ENCODE measurements at regions not wholly inside any gene's neighbourhood (a gene's known extent, or its start where the extent isn't known, plus 50 kb on each side); places are given as distances from the start of the nearest gene placed in this dataset.

DNA sequence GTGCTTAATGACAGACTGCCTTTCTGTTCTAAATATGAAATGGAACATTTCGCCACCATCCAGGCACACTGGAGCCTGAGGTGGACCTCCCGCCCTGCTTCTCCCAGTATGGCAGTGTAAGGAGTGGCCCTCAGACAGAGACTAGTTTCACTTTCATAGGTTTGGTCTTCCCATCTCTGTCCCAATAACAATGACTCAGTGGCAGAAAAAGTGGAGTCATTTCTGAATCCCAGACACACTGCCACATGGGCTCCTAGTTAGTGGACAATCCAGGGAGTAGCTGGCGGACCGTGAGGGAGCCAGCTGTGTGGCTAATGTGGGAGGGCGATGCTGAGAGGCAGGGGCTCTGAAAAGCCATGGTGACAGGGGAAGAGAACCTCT lies 95.6 kb upstream of the TSPAN2 start:
- no peak for DNase-seq
- intact Hi-C loops (cut with DNase I), result loop anchor here (10.0 kb wide), 1 partner anchor 70 kb away; no protein-coding TSS in a partner anchor
- peak; percentile 77 for ATAC-seq (ENCODE audit: poor library complexity)

GRCh38 chr1:115184260-115184950 lies 95.1 kb upstream of the TSPAN2 start:
- ATAC-seq (ENCODE audit: poor library complexity), result peak; percentile 88
- no peak for DNase-seq
- intact Hi-C loops (cut with DNase I), result loop anchor here (10.0 kb wide), 1 partner anchor 70 kb away; no protein-coding TSS in a partner anchor

DNA sequence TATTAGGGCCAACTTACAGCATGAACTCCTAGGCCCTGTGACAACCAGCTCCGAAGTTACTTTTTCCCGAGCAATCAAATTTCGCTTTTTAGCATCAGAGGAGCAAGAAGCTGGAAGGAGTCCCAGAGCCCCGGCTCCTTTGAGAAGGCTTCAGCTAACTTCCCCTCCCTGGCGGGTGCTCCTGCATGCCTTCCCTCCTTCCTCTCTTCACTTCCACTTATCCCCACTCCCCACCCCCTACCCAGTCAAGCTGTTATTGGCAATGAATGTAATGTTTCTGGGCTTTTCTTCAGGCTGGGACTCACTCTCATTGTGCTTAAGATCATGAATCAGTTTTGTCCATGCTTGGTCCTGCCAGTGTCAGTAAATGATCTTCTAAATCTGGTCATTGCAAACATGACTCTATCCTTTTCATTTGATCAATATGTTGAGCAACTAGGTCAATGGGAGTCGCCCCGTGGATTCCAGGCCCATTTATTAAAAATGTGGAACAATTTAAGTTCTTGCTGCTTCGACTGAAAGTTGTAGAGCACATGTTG lies 94.5 kb upstream of the TSPAN2 start:
- DNase-seq (peak; percentile 67), ATAC-seq (ENCODE audit: poor library complexity) (no peak)
- intact Hi-C loops (cut with DNase I), result loop anchor here (10.0 kb wide), 1 partner anchor 71 kb away; no protein-coding TSS in a partner anchor

- ATAC-seq (ENCODE audit: poor library complexity), result no peak
- intact Hi-C loops (cut with DNase I), result loop anchor here (10.0 kb wide), 1 partner anchor 72 kb away; no protein-coding TSS in a partner anchor
- no peak for DNase-seq
These were observed 93.9 kb upstream of the TSPAN2 start for GRCh38 chr1:115183158-115183557.

DNA sequence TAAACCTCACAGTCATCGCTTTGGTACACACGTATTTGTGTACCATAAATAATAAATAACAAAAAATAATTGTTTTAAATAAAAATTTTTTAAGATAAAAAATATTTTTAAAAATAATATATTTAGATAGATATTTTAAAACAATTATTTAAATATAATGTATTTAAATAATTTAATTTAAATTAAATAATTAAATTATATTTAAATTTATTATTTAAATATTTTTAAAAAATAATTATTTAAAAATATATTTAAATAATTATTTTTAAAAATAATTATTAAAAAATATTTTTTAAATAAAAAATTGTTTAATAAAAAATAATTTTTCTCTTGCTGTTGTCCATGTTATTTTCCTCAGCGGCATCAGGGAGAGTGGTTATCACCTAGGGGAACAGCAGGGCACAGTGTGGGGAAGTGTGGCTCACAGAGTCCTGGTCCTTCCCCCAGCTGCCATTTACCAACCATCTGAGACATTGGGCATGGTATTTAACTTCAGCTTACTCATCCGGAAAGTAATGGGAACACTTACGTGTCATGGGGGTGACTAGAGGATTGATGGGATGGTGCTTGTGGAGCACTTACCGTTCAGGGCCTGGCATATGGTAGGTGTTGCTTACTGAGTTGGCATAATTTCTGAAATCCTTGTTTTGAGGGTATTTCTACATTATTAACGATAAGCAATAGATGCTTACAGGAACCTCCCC lies 92.9 kb upstream of the TSPAN2 start:
- ATAC-seq (ENCODE audit: poor library complexity), result no peak
- no peak for DNase-seq
- intact Hi-C loops (cut with DNase I), result loop anchor here (10.0 kb wide), 1 partner anchor 73 kb away; no protein-coding TSS in a partner anchor

DNA sequence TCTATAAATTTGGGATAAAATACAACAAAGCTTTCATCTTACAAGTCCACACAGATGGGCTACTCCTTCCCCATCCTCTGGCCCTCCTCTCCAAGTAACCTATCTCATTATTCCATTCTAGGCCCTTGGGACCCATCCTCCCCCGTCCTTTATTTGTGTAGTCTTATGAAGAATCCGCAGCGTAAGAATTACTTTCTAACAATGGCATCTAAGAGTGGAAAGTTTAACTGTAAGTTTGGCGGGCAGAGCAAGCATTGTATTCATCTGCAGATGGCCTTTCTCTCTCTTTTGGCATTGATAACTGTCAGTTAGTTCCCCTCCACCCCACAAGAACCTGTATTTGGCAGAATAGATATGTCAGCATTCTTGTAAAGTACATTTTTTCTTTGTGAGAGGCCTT lies 91.9 kb upstream of the TSPAN2 start:
- DNase-seq, result no peak
- ATAC-seq (ENCODE audit: poor library complexity), result no peak
- intact Hi-C loops (cut with DNase I), result loop anchor here (10.0 kb wide), 1 partner anchor 74 kb away; no protein-coding TSS in a partner anchor

GRCh38 chr1:115179397-115180079 lies 90.2 kb upstream of the TSPAN2 start:
- ATAC-seq (ENCODE audit: poor library complexity) (peak; percentile 89), DNase-seq (peak; percentile 80)
- intact Hi-C loops (cut with DNase I), result loop anchor here (10.0 kb wide), 1 partner anchor 75 kb away; no protein-coding TSS in a partner anchor

DNA sequence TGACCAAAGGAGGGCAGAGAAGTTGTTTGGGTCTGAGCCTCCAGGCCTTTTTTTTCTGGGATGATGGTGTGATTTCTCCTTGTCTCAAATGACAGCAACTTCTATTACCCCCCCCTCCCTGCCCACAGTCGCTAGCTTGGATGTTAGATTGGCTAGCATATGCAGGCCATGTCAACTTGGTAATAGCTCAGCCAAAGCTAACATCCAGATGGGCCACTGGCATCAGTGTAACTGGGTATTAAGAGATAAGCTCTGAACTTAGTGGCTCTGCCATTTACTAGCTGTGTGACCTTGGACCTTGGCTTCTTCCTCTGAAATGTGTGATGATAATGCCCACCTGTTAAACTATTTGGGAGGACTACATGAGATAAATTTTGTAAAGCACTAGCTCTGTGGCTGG lies 86.9 kb upstream of the TSPAN2 start:
- ATAC-seq (ENCODE audit: poor library complexity) (peak; percentile 18), DNase-seq (no peak)
- intact Hi-C loops (cut with DNase I), result no loop called here

GRCh38 chr1:115175596-115175995 lies 86.3 kb upstream of the TSPAN2 start:
- ATAC-seq (ENCODE audit: poor library complexity), result no peak
- intact Hi-C loops (cut with DNase I), result no loop called here
- DNase-seq, result no peak

DNA sequence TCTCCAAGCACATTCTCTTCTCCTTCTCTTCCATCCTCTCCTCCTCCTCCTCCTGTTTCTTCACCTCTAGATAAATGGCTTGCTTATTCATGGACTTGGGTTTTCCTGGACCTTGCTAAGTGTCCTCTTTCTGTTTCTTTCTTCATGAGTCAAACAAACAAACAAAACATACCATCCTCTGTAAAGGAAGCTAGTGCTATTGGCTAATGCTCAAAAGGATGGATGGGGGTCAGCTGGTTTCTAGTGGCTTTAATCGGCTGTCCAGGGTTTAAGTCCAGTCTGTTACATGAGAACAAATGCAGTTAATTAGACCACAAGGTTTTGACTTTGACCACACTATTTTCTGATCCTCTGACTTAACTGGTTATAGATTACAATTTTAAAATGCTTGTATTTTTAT lies 83.8 kb upstream of the TSPAN2 start:
- no peak for ATAC-seq (ENCODE audit: poor library complexity)
- intact Hi-C loops (cut with DNase I), result no loop called here
- DNase-seq, result no peak

DNA sequence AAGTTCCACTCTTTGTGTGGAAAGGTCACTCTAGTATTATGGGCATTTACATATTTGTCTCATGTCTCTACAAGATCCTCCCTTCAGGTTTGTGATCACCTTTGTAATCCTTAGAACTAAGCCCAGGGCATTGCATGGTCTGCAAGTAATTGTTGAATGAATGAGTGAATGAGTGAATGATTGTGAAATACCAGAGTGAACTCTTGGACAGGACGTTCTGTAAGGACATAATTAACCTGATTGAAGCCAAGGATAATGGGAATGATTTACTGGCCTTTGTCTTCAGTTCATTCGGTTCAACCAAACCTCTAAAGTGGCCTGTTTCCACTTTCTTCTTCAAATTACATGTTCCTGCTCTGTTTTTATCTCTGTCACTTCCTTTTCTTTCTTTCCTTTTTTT lies 83.0 kb upstream of the TSPAN2 start:
- ATAC-seq (ENCODE audit: poor library complexity) (no peak), DNase-seq (no peak)
- intact Hi-C loops (cut with DNase I), result no loop called here

- no peak for ATAC-seq (ENCODE audit: poor library complexity)
- no peak for DNase-seq
- intact Hi-C loops (cut with DNase I), result no loop called here
These were observed 81.7 kb upstream of the TSPAN2 start for GRCh38 chr1:115170961-115171392.

- intact Hi-C loops (cut with DNase I), result no loop called here
- no peak for DNase-seq
- ATAC-seq (ENCODE audit: poor library complexity), result no peak
These were observed 81.1 kb upstream of the TSPAN2 start for GRCh38 chr1:115170377-115170776.

DNA sequence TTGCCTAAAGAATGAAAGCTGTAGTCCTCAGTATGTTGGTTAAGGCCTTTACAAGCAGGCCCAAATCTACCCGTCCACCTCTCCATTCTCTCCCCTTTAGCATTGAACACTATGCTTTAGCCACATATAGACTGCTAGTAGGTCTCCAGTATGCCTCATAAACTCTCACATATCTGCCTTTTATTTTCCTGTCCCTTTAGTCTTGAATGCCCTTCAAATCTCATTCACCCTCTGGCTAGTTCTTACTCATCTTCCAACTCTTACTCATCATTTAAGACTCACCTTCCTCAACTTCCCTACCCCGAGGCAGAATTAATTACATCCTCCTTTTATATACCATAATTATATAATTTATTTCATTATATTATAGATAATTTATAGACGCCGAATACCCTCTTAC lies 78.7 kb upstream of the TSPAN2 start:
- DNase-seq (no peak), ATAC-seq (ENCODE audit: poor library complexity) (no peak)
- intact Hi-C loops (cut with DNase I), result no loop called here

GRCh38 chr1:115166531-115167091 lies 77.3 kb upstream of the TSPAN2 start:
- ATAC-seq (ENCODE audit: poor library complexity) (no peak), DNase-seq (no peak)
- intact Hi-C loops (cut with DNase I), result no loop called here

- no peak for DNase-seq
- ATAC-seq (ENCODE audit: poor library complexity), result no peak
- intact Hi-C loops (cut with DNase I), result no loop called here
These were observed 76.5 kb upstream of the TSPAN2 start for GRCh38 chr1:115165776-115166175.

DNA sequence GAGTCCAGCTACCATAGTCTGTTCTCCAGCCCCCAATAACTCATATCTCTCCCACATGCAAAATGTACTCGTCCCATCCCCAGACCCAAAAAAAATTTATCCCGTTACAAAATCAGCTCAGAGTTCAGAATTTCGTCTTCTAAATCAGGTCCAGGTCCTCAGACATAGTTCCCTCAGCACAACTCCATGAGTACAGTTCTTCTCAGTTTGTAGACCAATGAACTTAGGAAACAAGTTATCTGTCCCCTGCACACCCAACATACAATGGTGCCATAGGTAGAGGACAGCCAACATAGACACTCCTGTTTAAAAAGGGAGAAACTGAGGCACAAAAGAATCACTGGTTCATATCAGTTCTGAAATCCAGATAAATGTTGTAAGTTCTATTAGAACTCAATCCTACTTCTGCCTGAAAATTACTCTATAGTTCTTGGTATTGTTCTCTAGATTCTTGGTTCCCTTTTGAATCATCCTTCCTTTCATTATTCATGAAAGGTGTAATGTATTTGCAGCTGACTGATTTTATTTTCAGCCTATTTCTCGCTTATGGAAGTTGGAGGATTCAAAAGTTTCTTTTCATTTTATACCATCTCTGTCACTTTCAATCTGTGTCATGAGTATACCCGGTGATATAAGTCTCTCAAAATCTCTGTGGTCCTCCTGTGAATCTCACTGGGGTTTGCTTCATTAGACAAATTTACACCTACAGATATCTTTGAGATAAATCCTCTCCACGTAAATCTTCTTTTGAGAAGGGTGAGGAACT lies 75.8 kb upstream of the TSPAN2 start:
- DNase-seq, result no peak
- intact Hi-C loops (cut with DNase I), result no loop called here
- ATAC-seq (ENCODE audit: poor library complexity), result no peak

DNA sequence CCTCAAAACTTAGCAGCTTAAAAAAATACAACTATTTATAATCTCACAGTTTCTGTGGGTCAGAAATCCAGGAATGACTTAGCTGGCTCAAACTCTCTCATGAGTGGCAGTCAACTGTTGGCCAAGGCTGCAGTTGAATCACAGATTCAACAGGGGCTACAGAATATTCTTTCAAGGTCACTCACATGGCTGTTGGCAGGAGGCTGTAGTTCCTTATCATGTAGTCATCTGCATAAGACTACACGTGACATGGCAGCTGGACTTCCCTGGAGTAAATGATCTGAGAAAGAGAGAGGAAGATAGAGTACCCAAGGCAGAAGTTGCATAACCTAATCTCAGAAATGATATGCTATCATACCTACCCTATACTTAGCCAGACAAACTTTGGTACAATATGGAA lies 75.2 kb upstream of the TSPAN2 start:
- ATAC-seq (ENCODE audit: poor library complexity) (no peak), DNase-seq (no peak)
- intact Hi-C loops (cut with DNase I), result no loop called here

Measured in Right ventricle myocardium superior (tissue), 1 donor.